GM23338 (cell line): ENCODE measurements at regions not wholly inside any gene's neighbourhood (a gene's known extent, or its start where the extent isn't known, plus 50 kb on each side); places are given as distances from the start of the nearest gene placed in this dataset.

Source experiments
- CREB1 ChIP-seq: fragments of 250-450 bp; sonication (Bioruptor Pico); IDR thresholded peaks from 2 replicates; pipeline ENCODE4 v1.5.0; 2020; ENCODE audit warnings: low read depth, mild to moderate bottlenecking, moderate library complexity
- CTCF ChIP-seq, 2 experiments: fragments of 200-600 bp in 1 of 2; sonication (generic) in 1 of 2; conservative IDR thresholded peaks; 2 replicates each; pipeline versions ENCODE4 v1.5.1 to v1.6.1; 2016 to 2017; ENCODE audit warnings: antibody characterized with exemption in 2 of 2, low read depth in 2 of 2, mild to moderate bottlenecking in 2 of 2, moderate library complexity in 1 of 2
- EZH2 ChIP-seq: fragments of 200-600 bp; sonication (generic); IDR thresholded peaks from one replicate; pipeline ENCODE4 v1.8.0; 2017; ENCODE audit warnings: antibody characterized with exemption, mild to moderate bottlenecking, low read depth; ENCODE audit not compliant: unreplicated experiment
- JUNB ChIP-seq: IDR thresholded peaks from one replicate; pipeline ENCODE4 v1.6.1; 2016; ENCODE audit warnings: antibody characterized with exemption; ENCODE audit not compliant: unreplicated experiment
- TF ChIP-seq, protein P1 (sequence below): IDR thresholded peaks from 2 replicates; pipeline ENCODE4 v1.6.1; 2016; ENCODE audit warnings: antibody characterized with exemption

DNA sequence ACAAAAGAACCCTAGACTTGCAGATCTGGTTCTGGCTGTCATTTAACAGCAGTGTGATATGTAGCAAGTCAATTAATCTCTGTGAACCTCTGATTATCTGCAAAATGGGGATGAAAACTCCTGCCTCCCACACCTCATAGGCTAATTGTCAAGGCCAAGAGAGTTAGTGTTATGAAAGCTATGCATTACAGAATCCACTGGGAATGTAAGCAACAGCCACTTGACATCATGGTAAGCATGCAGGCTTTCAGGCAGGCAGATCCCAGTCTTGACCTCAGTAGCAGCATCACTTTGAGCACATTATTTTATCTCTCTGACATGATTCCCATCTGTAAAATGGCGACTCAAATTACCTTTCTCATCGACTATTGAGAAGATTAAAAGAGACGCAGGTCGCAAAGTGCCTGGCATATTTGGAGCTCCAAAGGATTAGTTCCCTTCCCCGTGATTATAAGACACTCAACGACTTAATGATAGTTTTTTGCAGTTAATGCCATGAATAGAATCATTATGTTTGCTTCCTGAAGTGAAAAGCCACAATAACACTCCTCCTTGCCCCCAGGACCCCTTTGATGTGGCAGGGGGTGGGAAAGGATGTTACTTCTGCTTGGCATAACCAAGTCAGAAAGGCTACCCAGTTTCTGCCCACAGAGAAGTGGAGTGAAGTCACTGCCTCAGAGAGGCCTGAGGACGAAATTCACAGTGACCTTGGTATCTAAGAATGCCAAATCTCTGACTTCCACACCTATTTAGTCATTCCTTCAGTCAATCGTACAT is 273.0 kb upstream of the NFIA start:
- TF ChIP-seq EZH2 (no peak), CTCF (conservative IDR thresholded peaks at IDR 0.05; ENCODE audit: low read depth in 2 of 2) (no peak), JUNB (no peak), CREB1 (CRISPR knock-in tag) (no peak)
- TF ChIP-seq, protein P1, sequence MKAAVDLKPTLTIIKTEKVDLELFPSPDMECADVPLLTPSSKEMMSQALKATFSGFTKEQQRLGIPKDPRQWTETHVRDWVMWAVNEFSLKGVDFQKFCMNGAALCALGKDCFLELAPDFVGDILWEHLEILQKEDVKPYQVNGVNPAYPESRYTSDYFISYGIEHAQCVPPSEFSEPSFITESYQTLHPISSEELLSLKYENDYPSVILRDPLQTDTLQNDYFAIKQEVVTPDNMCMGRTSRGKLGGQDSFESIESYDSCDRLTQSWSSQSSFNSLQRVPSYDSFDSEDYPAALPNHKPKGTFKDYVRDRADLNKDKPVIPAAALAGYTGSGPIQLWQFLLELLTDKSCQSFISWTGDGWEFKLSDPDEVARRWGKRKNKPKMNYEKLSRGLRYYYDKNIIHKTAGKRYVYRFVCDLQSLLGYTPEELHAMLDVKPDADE = no peak
